GM18861 (cell line): ENCODE measurements at regions not wholly inside any gene's neighbourhood (a gene's known extent, or its start where the extent isn't known, plus 50 kb on each side); places are given as distances from the start of the nearest gene placed in this dataset.
"Not testable (repeated sequence)": the region's sequence is repeated elsewhere in the genome, so short reads cannot be mapped to it uniquely, and the experiment has no call there.

ENCODE experiments used
- ATAC-seq: cut with Tn5 transposase; IDR thresholded peaks from one replicate; pipeline ENCODE4 v1.9.1; 2021; ENCODE audit not compliant: unreplicated experiment

GRCh38 chr9:41019858-41020562 is 108.5 kb downstream of the FOXD4L6 start:
- not testable (repeated sequence) for ATAC-seq

- ATAC-seq = not testable (repeated sequence)
Observed at GRCh38 chr9:41018948-41019347, 109.5 kb downstream of the FOXD4L6 start.

- not testable (repeated sequence) for ATAC-seq
Observed at GRCh38 chr9:41016699-41017098, 111.8 kb downstream of the FOXD4L6 start.

GRCh38 chr9:40999952-41000700 is 128.4 kb downstream of the FOXD4L6 start:
- ATAC-seq = not testable (repeated sequence)

- ATAC-seq = not testable (repeated sequence)
Observed at GRCh38 chr9:40995490-40995889, 133.0 kb downstream of the FOXD4L6 start.

- ATAC-seq = not testable (repeated sequence)
Observed at GRCh38 chr9:40993842-40994241, 134.6 kb downstream of the FOXD4L6 start.

- not testable (repeated sequence) for ATAC-seq
Observed at GRCh38 chr9:40993375-40993774, 135.1 kb downstream of the FOXD4L6 start.

GRCh38 chr9:40992472-40992821 is 136.0 kb downstream of the FOXD4L6 start:
- ATAC-seq = peak; percentile 37

GRCh38 chr9:40991741-40992471 is 136.6 kb downstream of the FOXD4L6 start:
- peak; percentile 100 for ATAC-seq

GRCh38 chr9:40991100-40991740 is 137.3 kb downstream of the FOXD4L6 start:
- not testable (repeated sequence) for ATAC-seq

- not testable (repeated sequence) for ATAC-seq
Observed at GRCh38 chr9:40986332-40986731, 142.1 kb downstream of the FOXD4L6 start.

GRCh38 chr9:40975351-40975750 is 153.1 kb downstream of the FOXD4L6 start:
- ATAC-seq = not testable (repeated sequence)

- not testable (repeated sequence) for ATAC-seq
Observed at GRCh38 chr9:40974912-40975311, 153.6 kb downstream of the FOXD4L6 start.

- ATAC-seq = not testable (repeated sequence)
Observed at GRCh38 chr9:40971773-40972172, 156.7 kb downstream of the FOXD4L6 start.

- not testable (repeated sequence) for ATAC-seq
Observed at GRCh38 chr9:40970340-40970739, 158.1 kb downstream of the FOXD4L6 start.

GRCh38 chr9:40962461-40962860 is 166.0 kb downstream of the FOXD4L6 start:
- not testable (repeated sequence) for ATAC-seq

- not testable (repeated sequence) for ATAC-seq
Observed at GRCh38 chr9:40951876-40952494, 176.5 kb downstream of the FOXD4L6 start.

- ATAC-seq = not testable (repeated sequence)
Observed at GRCh38 chr9:40946228-40946627, 182.3 kb downstream of the FOXD4L6 start.

GRCh38 chr9:40942730-40943129 is 185.8 kb downstream of the FOXD4L6 start:
- ATAC-seq = not testable (repeated sequence)

- ATAC-seq = not testable (repeated sequence)
Observed at GRCh38 chr9:40939888-40940209, 188.6 kb downstream of the FOXD4L6 start.
